ENCODE measurements at regions not wholly inside any gene's neighbourhood (a gene's known extent, or its start where the extent isn't known, plus 50 kb on each side); places are given as distances from the start of the nearest gene placed in this dataset.
"Not testable (repeated sequence)": the region's sequence is repeated elsewhere in the genome, so short reads cannot be mapped to it uniquely, and the experiment has no call there.

DNA sequence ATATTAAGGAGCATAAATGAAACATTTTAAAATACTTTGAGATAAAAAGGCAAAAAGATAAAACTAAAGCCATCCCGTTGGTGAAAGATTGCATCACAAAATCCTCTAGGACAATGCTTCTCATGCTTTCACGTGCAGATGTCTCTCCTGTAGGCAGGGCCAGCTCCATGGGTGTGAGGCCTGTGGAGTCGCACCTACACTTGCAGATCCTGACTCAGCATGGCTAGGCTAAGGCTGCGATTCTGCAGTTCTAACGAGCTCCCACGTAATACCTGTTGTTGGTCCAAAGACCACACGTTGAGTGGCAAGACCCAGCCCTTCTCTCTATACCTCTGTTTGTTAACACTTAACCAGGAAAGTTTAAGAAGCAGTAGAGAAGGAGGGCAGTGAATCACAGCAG is 62.1 kb upstream of the CAPRIN1 start:
- Histone ChIP-seq H3K4me3 (ENCODE audit: low read depth, low read length) (no peak overlapping the region), H3K36me3 (replicated peaks) (no peaks in the 10 kb centered on the region), H3K27me3 (replicated peaks) (no peaks in the 10 kb centered on the region), H3K27ac (no peak overlapping the region)
- TF ChIP-seq, protein P1, sequence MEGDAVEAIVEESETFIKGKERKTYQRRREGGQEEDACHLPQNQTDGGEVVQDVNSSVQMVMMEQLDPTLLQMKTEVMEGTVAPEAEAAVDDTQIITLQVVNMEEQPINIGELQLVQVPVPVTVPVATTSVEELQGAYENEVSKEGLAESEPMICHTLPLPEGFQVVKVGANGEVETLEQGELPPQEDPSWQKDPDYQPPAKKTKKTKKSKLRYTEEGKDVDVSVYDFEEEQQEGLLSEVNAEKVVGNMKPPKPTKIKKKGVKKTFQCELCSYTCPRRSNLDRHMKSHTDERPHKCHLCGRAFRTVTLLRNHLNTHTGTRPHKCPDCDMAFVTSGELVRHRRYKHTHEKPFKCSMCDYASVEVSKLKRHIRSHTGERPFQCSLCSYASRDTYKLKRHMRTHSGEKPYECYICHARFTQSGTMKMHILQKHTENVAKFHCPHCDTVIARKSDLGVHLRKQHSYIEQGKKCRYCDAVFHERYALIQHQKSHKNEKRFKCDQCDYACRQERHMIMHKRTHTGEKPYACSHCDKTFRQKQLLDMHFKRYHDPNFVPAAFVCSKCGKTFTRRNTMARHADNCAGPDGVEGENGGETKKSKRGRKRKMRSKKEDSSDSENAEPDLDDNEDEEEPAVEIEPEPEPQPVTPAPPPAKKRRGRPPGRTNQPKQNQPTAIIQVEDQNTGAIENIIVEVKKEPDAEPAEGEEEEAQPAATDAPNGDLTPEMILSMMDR (IDR thresholded peaks at IDR 0.05; ENCODE audit: low read depth, low read length, missing control alignments): no peak
- in situ Hi-C loops (cut with HindIII; ENCODE audit: low pct_ligation_motif_present, low sequenced_read_pairs): no loop called here
- DNase-seq: no peak

DNA sequence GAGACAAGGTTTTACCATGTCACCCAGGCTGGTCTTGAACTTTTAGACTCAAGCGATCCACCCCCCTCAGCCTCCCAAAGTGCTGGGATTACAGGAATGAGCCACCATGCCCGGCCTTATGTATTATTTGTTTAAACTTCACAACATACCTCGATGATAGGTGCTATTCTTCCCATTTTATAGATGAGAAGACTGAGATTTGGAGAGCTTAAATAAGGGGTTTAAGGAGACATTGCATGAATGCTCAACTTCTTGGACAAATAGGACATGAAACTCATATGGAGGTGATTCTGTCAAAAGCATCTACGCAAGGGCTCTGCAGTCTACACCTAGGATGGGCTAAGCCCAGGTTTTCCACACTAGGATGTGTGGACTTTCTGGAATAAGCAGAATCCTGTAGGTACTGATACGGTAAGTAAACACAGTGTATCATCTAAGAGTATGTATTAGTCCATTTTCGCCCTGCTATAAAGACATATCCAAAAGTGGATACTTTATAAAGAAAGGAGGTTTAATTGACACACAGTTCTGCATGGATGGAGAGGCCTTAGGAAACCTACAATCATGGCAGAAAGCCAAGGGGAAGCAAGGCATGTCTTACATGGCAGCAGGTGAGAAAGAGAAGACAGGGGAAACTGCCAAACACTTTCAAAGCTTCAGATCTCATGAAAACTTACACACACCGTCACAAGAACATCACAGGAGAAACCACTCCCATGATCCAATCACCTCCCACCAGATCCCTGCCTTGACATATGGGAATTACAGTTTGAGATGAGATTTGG is 62.8 kb upstream of the CAPRIN1 start:
- no peaks in the 10 kb centered on the region for H3K27me3 ChIP-seq (replicated peaks)
- no peaks in the 10 kb centered on the region for H3K36me3 ChIP-seq (replicated peaks)
- TF ChIP-seq, protein P1 (IDR thresholded peaks at IDR 0.05; ENCODE audit: low read depth, low read length, missing control alignments): no peak
- H3K27ac ChIP-seq: no peak overlapping the region
- no peak for DNase-seq
- no peak overlapping the region for H3K4me3 ChIP-seq (ENCODE audit: low read depth, low read length)
- in situ Hi-C loops (cut with HindIII; ENCODE audit: low pct_ligation_motif_present, low sequenced_read_pairs): no loop called here

DNA sequence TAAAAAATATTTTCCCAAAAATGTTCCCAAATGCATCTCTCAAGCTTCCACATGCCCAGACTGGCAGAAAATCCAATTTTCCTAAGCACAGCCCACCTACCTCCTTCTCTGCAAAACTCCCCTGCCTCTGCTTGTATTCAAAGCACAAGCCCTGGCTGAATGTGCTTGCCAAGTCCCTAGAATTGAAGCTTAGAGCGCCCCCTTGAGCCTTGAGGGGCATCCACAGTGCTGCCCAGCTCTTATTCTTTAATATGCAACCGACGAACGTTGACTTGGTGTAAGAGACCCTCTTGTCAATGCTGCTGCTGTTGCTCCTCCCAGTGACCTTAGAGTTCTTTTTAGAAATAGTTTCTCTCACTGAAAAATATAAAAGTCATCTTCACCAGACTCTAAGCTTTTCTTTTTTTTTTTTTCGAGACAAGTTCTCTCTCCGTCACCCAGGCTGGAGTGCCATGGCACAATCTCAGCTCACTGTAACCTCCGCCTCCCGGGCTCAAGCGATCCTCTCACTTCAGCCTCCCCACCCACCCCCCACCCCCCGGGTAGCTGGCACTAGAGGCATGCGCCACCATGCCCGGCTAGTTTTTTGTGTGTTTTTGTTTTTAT is 63.5 kb upstream of the CAPRIN1 start:
- DNase-seq: peak; percentile 61
- Histone ChIP-seq H3K36me3 (replicated peaks) (no peaks in the 10 kb centered on the region), H3K4me3 (ENCODE audit: low read depth, low read length) (no peak overlapping the region), H3K27me3 (replicated peaks) (no peaks in the 10 kb centered on the region), H3K27ac (no peak overlapping the region)
- TF ChIP-seq, protein P1 (IDR thresholded peaks at IDR 0.05; ENCODE audit: low read depth, low read length, missing control alignments): peak; percentile 94
- in situ Hi-C loops (cut with HindIII; ENCODE audit: low pct_ligation_motif_present, low sequenced_read_pairs): no loop called here

DNA sequence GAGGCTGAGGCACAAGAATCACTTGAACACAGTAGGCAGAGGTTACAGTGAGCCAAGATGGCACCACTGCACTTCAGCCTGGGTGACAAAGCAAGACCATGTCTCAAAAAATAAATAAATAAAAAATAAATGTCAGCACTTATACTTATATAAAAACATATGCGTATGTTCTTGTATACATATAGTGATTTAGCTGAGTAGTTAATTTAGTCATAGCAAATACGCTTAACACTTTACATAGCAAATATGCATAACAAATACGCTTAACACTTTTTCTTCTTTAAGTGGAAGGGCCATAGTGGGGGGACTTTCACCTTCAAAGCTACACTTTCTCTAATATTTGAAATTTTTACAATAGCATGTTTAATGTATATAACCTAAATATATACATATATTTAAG is 64.0 kb upstream of the CAPRIN1 start:
- Histone ChIP-seq H3K27ac (no peak overlapping the region), H3K4me3 (ENCODE audit: low read depth, low read length) (no peak overlapping the region), H3K36me3 (replicated peaks) (no peaks in the 10 kb centered on the region), H3K27me3 (replicated peaks) (no peaks in the 10 kb centered on the region)
- TF ChIP-seq, protein P1 (IDR thresholded peaks at IDR 0.05; ENCODE audit: low read depth, low read length, missing control alignments): no peak
- no peak for DNase-seq
- in situ Hi-C loops (cut with HindIII; ENCODE audit: low pct_ligation_motif_present, low sequenced_read_pairs): no loop called here

DNA sequence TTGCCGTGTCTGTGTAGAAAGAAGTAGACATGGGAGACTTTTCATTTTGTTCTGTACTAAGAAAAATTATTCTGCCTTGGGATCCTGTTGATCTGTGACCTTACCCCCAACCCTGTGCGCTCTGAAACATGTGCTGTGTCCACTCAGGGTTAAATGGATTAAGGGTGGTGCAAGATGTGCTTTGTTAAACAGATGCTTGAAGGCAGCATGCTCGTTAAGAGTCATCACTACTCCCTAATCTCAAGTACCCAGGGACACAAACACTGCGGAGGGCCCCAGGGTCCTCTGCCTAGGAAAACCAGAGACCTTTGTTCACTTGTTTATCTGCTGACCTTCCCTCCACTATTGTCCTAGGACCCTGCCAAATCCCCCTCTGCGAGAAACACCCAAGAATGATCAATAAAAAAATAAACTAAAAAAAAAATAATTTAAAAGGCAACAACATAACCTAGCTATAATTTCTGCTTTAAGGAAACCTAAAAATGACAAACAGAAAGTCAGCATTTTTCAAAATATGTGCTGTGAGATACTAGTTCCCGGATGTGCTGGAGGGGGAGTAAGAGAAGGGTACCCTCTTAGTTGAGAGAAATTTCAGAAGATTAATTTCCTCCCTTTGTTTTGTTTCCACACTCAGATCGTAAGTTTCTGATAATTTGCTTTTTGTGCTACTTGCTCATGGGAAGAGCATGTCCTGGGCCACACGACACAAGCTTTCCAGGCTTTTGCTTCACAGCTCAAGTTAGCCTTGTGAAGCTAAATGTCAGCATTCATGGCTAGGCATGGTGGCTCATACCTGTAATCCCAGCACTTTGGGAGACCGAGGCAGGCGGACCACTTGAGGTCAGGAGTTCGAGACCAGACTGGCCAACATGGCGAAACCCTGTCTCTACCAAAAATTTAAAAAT is 64.7 kb upstream of the CAPRIN1 start:
- H3K4me3 ChIP-seq (ENCODE audit: low read depth, low read length); in situ Hi-C loops (cut with HindIII; ENCODE audit: low pct_ligation_motif_present, low sequenced_read_pairs); H3K27me3 ChIP-seq (replicated peaks); DNase-seq; H3K27ac ChIP-seq; H3K36me3 ChIP-seq (replicated peaks): not testable (repeated sequence)
